ENCODE measurements at regions not wholly inside any gene's neighbourhood (a gene's known extent, or its start where the extent isn't known, plus 50 kb on each side); places are given as distances from the start of the nearest gene placed in this dataset.

GRCh38 chr2:220143336-220143735 lies 515.9 kb downstream of the SLC4A3 start:
- DNase-seq, result no peak
- no peaks in the 10 kb centered on the region for H3K9me3 ChIP-seq
- H3K36me3 ChIP-seq, result no peaks in the 10 kb centered on the region
- no peaks in the 10 kb centered on the region for H3K27me3 ChIP-seq
- no peak for TF ChIP-seq CTCF (IDR thresholded peaks at IDR 0.05)
- no peak for TF ChIP-seq POLR2A (IDR thresholded peaks at IDR 0.05)
- peaks cover 0 to 4% of the 10 kb centered on the region in 2 donors for H3K4me1 ChIP-seq
- intact Hi-C loops (cut with DNase I; ENCODE audit: low total_unique reads), result no loop called here
- no peak overlapping the region for H3K27ac ChIP-seq
- H3K4me3 ChIP-seq, result no peak overlapping the region

GRCh38 chr2:220144411-220144810 lies 517.0 kb downstream of the SLC4A3 start:
- no peaks in the 10 kb centered on the region for H3K9me3 ChIP-seq
- H3K36me3 ChIP-seq, result no peaks in the 10 kb centered on the region
- DNase-seq, result no peak
- TF ChIP-seq POLR2A (IDR thresholded peaks at IDR 0.05) (no peak), CTCF (IDR thresholded peaks at IDR 0.05) (no peak)
- H3K4me1 ChIP-seq, result peaks cover 0 to 4% of the 10 kb centered on the region in 2 donors
- H3K27ac ChIP-seq, result no peak overlapping the region
- no peak overlapping the region for H3K4me3 ChIP-seq
- intact Hi-C loops (cut with DNase I; ENCODE audit: low total_unique reads), result no loop called here
- H3K27me3 ChIP-seq, result no peaks in the 10 kb centered on the region

GRCh38 chr2:220147161-220148038 lies 520.0 kb downstream of the SLC4A3 start:
- peaks cover 0 to 4% of the 10 kb centered on the region in 2 donors for H3K4me1 ChIP-seq
- H3K36me3 ChIP-seq, result no peaks in the 10 kb centered on the region
- intact Hi-C loops (cut with DNase I; ENCODE audit: low total_unique reads), result no loop called here
- no peaks in the 10 kb centered on the region for H3K27me3 ChIP-seq
- H3K4me3 ChIP-seq, result no peak overlapping the region
- no peaks in the 10 kb centered on the region for H3K9me3 ChIP-seq
- no peak for DNase-seq
- no peak overlapping the region for H3K27ac ChIP-seq
- TF ChIP-seq POLR2A (IDR thresholded peaks at IDR 0.05) (no peak), CTCF (IDR thresholded peaks at IDR 0.05) (no peak)

- Histone ChIP-seq H3K4me1 (peaks cover 0 to 4% of the 10 kb centered on the region in 2 donors), H3K9me3 (no peaks in the 10 kb centered on the region), H3K4me3 (no peak overlapping the region), H3K36me3 (no peaks in the 10 kb centered on the region), H3K27ac (no peak overlapping the region), H3K27me3 (no peaks in the 10 kb centered on the region)
- intact Hi-C loops (cut with DNase I; ENCODE audit: low total_unique reads), result no loop called here
- no peak for DNase-seq
- no peak for TF ChIP-seq POLR2A (IDR thresholded peaks at IDR 0.05)
- no peak for TF ChIP-seq CTCF (IDR thresholded peaks at IDR 0.05)
These were observed 521.2 kb downstream of the SLC4A3 start for GRCh38 chr2:220148471-220149248.

GRCh38 chr2:220151341-220151740 lies 523.9 kb downstream of the SLC4A3 start:
- intact Hi-C loops (cut with DNase I; ENCODE audit: low total_unique reads), result no loop called here
- H3K27me3 ChIP-seq, result no peaks in the 10 kb centered on the region
- no peak for DNase-seq

More at GRCh38 chr2:220151341-220151740, 523.9 kb downstream of the SLC4A3 start:
- Histone ChIP-seq H3K4me3 (no peak overlapping the region), H3K4me1 (peaks cover 0 to 4% of the 10 kb centered on the region in 2 donors), H3K27ac (no peak overlapping the region), H3K36me3 (no peaks in the 10 kb centered on the region), H3K9me3 (no peaks in the 10 kb centered on the region)
- no peak for TF ChIP-seq CTCF (IDR thresholded peaks at IDR 0.05)
- no peak for TF ChIP-seq POLR2A (IDR thresholded peaks at IDR 0.05)
